Chondrocyte (in vitro differentiated cells): ENCODE measurements at regions not wholly inside any gene's neighbourhood (a gene's known extent, or its start where the extent isn't known, plus 50 kb on each side); places are given as distances from the start of the nearest gene placed in this dataset.

ENCODE experiments used
- DNase-seq: peaks from one replicate; pipeline ENCODE4 v3.0.0; 2021; ENCODE audit warnings: mixed read lengths, low spot score
- H3K27ac Mint-ChIP-seq: one replicate; pipeline ENCODE4 v1.8.0; 2021; ENCODE audit warnings: mild to moderate bottlenecking, moderate library complexity, mixed read lengths; ENCODE audit not compliant: unreplicated experiment
- H3K27me3 Mint-ChIP-seq: 2 replicates; pipeline ENCODE4 v1.8.0; 2021; ENCODE audit warnings: low read depth, mixed read lengths
- H3K36me3 Mint-ChIP-seq: 2 replicates; pipeline ENCODE4 v1.8.0; 2021; ENCODE audit warnings: low read depth, mixed read lengths
- H3K4me1 Mint-ChIP-seq: 2 replicates; pipeline ENCODE4 v1.8.0; 2021; ENCODE audit warnings: low read depth, mild to moderate bottlenecking, mixed read lengths
- H3K4me3 Mint-ChIP-seq: one replicate; pipeline ENCODE4 v1.8.0; 2021; ENCODE audit warnings: mild to moderate bottlenecking, moderate library complexity, mixed read lengths; ENCODE audit not compliant: unreplicated experiment
- H3K9me3 Mint-ChIP-seq: 2 replicates; pipeline ENCODE4 v1.8.0; 2021; ENCODE audit warnings: low read depth, mixed read lengths
- CTCF ChIP-seq: fragments of 200-600 bp; sonication (generic); IDR thresholded peaks from 2 replicates; pipeline ENCODE4 v1.5.0; 2021; ENCODE audit warnings: antibody characterized with exemption, mild to moderate bottlenecking, moderate library complexity

GRCh38 chr6:137736911-137737310 lies 130.1 kb upstream of the TNFAIP3 start:
- DNase-seq: no peak
- no peak overlapping the region for H3K4me3 Mint-ChIP-seq
- H3K27me3 Mint-ChIP-seq: no peaks in the 10 kb centered on the region
- H3K27ac Mint-ChIP-seq: no peak overlapping the region
- no peak for TF ChIP-seq CTCF
- H3K9me3 Mint-ChIP-seq: no peaks in the 10 kb centered on the region
- H3K36me3 Mint-ChIP-seq: no peaks in the 10 kb centered on the region
- peaks cover 12% of the 10 kb centered on the region for H3K4me1 Mint-ChIP-seq

DNA sequence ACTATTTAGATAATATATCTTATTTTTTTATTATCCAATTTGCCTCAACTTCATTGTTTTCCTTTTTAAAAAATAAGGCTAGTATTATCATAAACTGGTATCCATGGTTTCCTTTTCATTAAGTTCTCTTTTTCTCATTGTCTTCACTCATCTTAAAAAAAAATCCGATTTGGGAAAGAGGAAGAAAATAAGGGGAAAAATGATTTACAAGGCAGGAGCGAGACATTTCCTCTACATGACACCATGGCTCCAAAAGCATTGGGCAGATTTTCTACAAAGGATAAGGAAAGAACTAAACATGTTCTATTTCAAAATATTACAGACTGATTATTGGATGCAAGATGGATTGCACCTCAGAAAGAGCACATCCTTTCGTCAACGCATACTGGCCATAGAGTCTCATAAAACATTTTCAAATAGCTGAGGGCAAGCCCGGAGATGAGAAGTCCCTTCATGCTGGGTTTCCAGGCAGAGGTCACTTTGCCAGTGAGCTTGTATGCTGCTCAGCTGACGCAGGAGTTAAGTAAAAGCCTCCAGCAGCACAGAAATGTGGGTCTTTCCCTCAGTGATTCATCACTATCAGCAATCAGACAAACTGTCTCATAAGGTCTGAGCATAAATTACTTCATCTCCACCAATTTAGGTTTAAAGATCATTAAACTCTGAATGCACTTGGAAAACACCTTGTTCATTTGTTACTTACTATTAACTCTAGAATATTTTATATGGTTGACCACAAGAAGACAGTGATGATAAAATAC lies 129.0 kb upstream of the TNFAIP3 start:
- no peak for TF ChIP-seq CTCF
- Mint-ChIP-seq H3K9me3 (no peaks in the 10 kb centered on the region), H3K27me3 (no peaks in the 10 kb centered on the region), H3K36me3 (no peaks in the 10 kb centered on the region), H3K4me1 (peaks cover 8% of the 10 kb centered on the region), H3K4me3 (no peak overlapping the region), H3K27ac (no peak overlapping the region)
- no peak for DNase-seq

- H3K27ac Mint-ChIP-seq: no peak overlapping the region
- no peaks in the 10 kb centered on the region for H3K36me3 Mint-ChIP-seq
- no peaks in the 10 kb centered on the region for H3K9me3 Mint-ChIP-seq
- TF ChIP-seq CTCF: no peak
- H3K4me3 Mint-ChIP-seq: no peak overlapping the region
- DNase-seq: no peak
- H3K4me1 Mint-ChIP-seq: peaks cover 8% of the 10 kb centered on the region
- no peaks in the 10 kb centered on the region for H3K27me3 Mint-ChIP-seq
These were observed 128.0 kb upstream of the TNFAIP3 start for GRCh38 chr6:137738931-137739504.

DNA sequence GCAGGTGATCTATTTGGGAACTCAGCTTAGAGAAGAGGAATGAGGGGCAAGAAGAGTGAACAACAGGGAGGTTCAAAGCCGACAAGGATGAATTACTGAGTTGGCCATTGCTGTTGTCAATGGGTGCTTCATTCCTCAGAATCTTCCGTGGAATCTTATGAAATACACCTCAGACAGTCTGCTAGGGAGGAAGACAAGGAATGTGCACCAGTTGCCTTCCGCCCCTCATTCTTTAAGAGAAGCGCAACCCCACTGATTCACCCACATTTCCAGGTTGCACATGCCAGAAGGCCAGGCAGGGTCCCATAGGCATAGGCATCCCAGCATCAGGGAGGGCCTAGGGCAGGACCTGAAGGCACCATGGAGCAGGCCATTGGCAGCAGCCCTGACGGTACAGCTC lies 127.5 kb upstream of the TNFAIP3 start:
- Mint-ChIP-seq H3K27me3 (no peaks in the 10 kb centered on the region), H3K27ac (no peak overlapping the region), H3K4me1 (peaks cover 8% of the 10 kb centered on the region), H3K9me3 (no peaks in the 10 kb centered on the region), H3K36me3 (no peaks in the 10 kb centered on the region), H3K4me3 (no peak overlapping the region)
- no peak for TF ChIP-seq CTCF
- DNase-seq: no peak

- Mint-ChIP-seq H3K27ac (no peak overlapping the region), H3K27me3 (no peaks in the 10 kb centered on the region), H3K4me3 (no peak overlapping the region), H3K9me3 (no peaks in the 10 kb centered on the region), H3K36me3 (no peaks in the 10 kb centered on the region), H3K4me1 (peaks cover 8% of the 10 kb centered on the region)
- TF ChIP-seq CTCF: no peak
- DNase-seq: no peak
These were observed 126.8 kb upstream of the TNFAIP3 start for GRCh38 chr6:137740091-137740755.
